Gastroesophageal sphincter (tissue), 3 donors: ENCODE measurements at regions not wholly inside any gene's neighbourhood (a gene's known extent, or its start where the extent isn't known, plus 50 kb on each side); places are given as distances from the start of the nearest gene placed in this dataset.

Experiments used
- POLR2A ChIP-seq, 2 donors: fragments of 450-650 bp; IDR thresholded peaks; one replicate each; pipeline ENCODE4 v1.6.1; 2017; ENCODE audit warnings: antibody characterized with exemption in 2 of 2, mild to moderate bottlenecking in 2 of 2, moderate library complexity in 1 of 2
- POLR2AphosphoS5 ChIP-seq: sonication (generic); formaldehyde crosslinking; IDR thresholded peaks from one replicate; pipeline ENCODE4 v1.6.1; 2017; ENCODE audit warnings: antibody characterized with exemption
- TF ChIP-seq, protein P1 (sequence below), 4 experiments: fragments of 200-600 bp in 2 of 4; fragments of 450-650 bp in 2 of 4; sonication (generic) in 1 of 4; IDR thresholded peaks; one replicate each; pipeline ENCODE4 v1.5.1; 2017 to 2019; ENCODE audit warnings: antibody characterized with exemption in 4 of 4, mild to moderate bottlenecking in 2 of 4, moderate library complexity in 2 of 4

DNA sequence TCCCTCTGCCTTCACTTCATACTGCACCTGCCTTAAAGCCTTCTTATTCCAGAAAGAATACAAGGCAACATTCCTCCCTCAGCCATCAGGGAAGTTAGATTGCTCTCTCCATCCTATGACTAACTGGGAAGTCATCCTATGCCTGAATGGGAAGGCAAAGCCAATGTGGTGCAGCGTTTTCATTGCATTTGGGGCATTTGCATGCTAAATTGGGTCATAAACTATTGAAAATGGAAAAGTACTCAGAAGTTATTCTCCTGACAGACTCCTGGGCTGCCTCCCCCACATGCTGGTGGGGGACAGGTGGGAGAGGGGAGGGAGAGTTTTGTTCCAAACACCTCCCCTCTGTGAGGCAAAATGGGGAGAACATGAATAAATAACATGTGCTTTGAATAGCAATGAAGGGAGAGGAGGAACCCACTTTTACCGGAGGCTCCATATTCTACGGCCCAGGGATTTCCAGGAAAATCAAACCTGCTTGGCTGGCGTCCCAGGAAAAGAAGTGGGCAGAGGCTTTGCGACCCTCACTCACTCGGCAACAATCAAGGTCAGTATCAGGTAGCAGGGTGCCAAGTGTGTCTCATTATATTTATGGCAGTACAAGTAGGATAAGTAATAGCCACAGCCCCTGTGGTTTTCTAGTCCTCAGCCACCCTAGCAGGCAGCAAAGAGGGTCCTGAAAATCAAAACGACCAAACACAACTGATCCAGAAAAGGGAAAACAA, 84.1 kb downstream of the BOD1L2 start:
- TF ChIP-seq, protein P1, sequence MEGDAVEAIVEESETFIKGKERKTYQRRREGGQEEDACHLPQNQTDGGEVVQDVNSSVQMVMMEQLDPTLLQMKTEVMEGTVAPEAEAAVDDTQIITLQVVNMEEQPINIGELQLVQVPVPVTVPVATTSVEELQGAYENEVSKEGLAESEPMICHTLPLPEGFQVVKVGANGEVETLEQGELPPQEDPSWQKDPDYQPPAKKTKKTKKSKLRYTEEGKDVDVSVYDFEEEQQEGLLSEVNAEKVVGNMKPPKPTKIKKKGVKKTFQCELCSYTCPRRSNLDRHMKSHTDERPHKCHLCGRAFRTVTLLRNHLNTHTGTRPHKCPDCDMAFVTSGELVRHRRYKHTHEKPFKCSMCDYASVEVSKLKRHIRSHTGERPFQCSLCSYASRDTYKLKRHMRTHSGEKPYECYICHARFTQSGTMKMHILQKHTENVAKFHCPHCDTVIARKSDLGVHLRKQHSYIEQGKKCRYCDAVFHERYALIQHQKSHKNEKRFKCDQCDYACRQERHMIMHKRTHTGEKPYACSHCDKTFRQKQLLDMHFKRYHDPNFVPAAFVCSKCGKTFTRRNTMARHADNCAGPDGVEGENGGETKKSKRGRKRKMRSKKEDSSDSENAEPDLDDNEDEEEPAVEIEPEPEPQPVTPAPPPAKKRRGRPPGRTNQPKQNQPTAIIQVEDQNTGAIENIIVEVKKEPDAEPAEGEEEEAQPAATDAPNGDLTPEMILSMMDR (IDR thresholded peaks at IDR 0.05), result no peak
- TF ChIP-seq POLR2AphosphoS5 (no peak), POLR2A (IDR thresholded peaks at IDR 0.05) (no peak)
